BLaER1 treated with 17β-estradiol and CSF1 and Interleukin-3, amounts not matched to agents 10 nM and 100 nM (cell line): ENCODE measurements at regions not wholly inside any gene's neighbourhood (a gene's known extent, or its start where the extent isn't known, plus 50 kb on each side); places are given as distances from the start of the nearest gene placed in this dataset.

Experiments used
- H3K27ac ChIP-seq, 11 experiments: shearing (Covaris generic); formaldehyde crosslinking; 2 replicates each; pipeline ENCODE4 v1.8.1; 2022
- H3K27me3 ChIP-seq, 11 experiments: shearing (Covaris generic); formaldehyde crosslinking; 2 replicates each; pipeline ENCODE4 v1.8.1; 2022
- H3K36me3 ChIP-seq, 11 experiments: shearing (Covaris generic); formaldehyde crosslinking; 2 replicates each; pipeline ENCODE4 v1.8.1; 2022
- H3K4me1 ChIP-seq, 10 experiments: shearing (Covaris generic); formaldehyde crosslinking; 2 replicates each; pipeline ENCODE4 v1.8.1; 2022
- H3K4me2 ChIP-seq, 11 experiments: shearing (Covaris generic); formaldehyde crosslinking; 2 replicates each; pipeline ENCODE4 v1.8.1; 2022
- H3K4me3 ChIP-seq, 10 experiments: shearing (Covaris generic); formaldehyde crosslinking; 2 replicates each; pipeline ENCODE4 v1.8.1; 2022
- H3K9ac ChIP-seq, 11 experiments: shearing (Covaris generic); formaldehyde crosslinking; 2 replicates each; pipeline ENCODE4 v1.8.1; 2022
- H3K9me3 ChIP-seq, 11 experiments: shearing (Covaris generic); formaldehyde crosslinking; replicated peaks in 1 of 11; 2 replicates each; pipeline ENCODE4 v1.8.1; 2022
- H4K20me1 ChIP-seq, 11 experiments: shearing (Covaris generic); formaldehyde crosslinking; 2 replicates each; pipeline ENCODE4 v1.8.1; 2022
- Cebpa-rat ChIP-seq, 11 experiments: shearing (Covaris generic); IDR thresholded peaks; 2 replicates each; pipeline ENCODE4 v1.8.1; 2022

DNA sequence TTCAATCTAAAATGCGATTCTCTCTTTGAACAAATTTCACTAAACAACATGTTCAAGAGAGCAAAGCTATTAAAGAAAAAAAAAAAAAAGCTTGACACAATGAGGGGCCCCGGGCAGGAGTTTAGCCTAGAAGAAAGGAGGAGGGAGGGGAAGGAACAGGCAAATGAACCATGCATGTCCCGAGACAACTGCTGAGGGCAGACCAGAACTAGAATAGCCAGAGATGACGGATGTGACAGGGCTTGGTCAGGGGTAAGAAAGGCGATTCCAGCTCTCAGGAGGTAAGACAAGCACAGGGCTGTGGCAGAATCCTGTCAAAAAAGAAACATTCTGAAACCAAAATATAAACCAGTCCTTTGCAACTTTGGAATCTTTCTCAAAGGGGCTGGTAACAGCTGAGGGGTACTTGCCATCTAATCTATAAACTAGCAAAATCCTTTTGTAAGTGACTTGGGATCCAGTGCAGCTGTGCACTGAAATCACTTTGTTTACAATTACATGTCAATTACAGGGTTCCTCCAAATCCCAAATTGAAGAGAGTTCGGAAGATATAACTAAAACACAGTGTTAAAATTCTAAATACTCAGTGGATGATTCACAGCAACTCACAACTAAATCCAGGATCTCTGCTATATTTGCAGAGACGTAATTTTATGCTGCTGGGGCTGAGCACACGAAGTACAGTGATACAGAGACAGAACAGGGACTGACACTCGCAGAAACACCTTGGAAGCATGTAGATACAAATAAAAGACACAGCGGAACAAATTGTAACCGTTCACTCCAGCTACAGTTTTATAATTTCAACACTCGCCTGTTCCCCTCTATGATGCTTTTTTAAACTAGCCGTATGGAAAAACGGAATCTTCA lies 567.4 kb upstream of the ZFHX3 start:
- Histone ChIP-seq H4K20me1 (no peaks in the 10 kb centered on the region), H3K27ac (no peak overlapping the region), H3K27me3 (peaks cover 8 to 16% (median 10%) of the 10 kb centered on the region in 11 experiments; a peak in 19 of 22 replicates), H3K36me3 (no peaks in the 10 kb centered on the region), H3K4me1 (no peaks in the 10 kb centered on the region), H3K9me3 (no peaks in the 10 kb centered on the region), H3K9ac (no peak overlapping the region), H3K4me2 (no peak overlapping the region), H3K4me3 (no peak overlapping the region)
- no peak for TF ChIP-seq Cebpa-rat (IDR thresholded peaks at IDR 0.05)

DNA sequence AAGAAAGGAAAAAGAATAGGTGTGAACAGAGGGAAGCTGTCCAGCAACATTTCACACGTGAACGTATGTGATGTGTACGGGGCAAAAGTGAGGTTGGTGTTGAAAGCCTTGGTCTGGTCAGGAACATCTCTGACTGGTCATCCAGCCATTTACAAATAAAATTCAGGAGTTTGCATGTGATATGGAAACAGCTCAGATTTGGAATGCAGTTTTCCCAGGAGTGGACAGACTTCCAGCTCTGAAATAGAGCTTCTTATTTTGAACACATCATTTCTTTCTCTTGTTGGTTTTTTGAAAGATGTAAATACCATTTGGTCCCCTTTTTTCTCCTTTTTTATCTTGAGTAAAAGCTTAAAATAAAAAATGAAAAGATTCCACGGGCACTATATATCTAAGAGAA lies 566.2 kb upstream of the ZFHX3 start:
- H3K36me3 ChIP-seq, result no peaks in the 10 kb centered on the region
- no peaks in the 10 kb centered on the region for H4K20me1 ChIP-seq
- no peak for TF ChIP-seq Cebpa-rat (IDR thresholded peaks at IDR 0.05)
- no peak overlapping the region for H3K27ac ChIP-seq
- H3K4me1 ChIP-seq, result no peaks in the 10 kb centered on the region
- H3K9me3 ChIP-seq, result no peaks in the 10 kb centered on the region
- no peak overlapping the region for H3K9ac ChIP-seq
- H3K4me3 ChIP-seq, result no peak overlapping the region
- H3K27me3 ChIP-seq, result peaks cover 8 to 28% (median 22%) of the 10 kb centered on the region in 11 experiments; a peak in 19 of 22 replicates
- no peak overlapping the region for H3K4me2 ChIP-seq

DNA sequence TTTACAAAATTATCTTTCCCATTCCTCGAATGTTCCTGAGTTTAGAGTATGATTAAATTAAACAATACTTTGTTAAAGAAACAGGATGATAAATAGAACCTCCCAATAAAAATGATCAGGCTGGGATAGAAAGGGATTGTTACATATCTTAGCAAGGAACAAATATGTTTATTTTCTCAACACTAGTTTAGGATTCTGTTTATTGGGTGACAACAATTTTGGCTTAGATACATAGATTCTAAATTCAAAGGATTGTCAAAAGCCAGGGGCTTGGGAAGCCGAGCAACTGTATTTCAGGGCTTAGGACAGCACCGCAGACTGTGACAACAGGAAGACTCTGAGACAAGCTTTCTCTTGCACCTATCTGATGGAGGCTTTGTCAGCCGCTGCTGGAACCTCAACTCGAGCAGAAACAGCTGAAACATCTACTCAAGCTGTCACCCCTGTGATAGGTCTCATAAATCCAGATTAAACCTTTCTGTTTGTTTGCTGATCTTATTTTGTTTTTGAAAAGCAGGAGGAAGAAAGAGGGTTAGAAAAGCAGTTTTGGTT lies 562.8 kb upstream of the ZFHX3 start:
- no peak overlapping the region for H3K4me2 ChIP-seq
- no peaks in the 10 kb centered on the region for H3K36me3 ChIP-seq
- no peaks in the 10 kb centered on the region for H4K20me1 ChIP-seq
- no peaks in the 10 kb centered on the region for H3K4me1 ChIP-seq
- no peak overlapping the region for H3K27ac ChIP-seq
- no peak for TF ChIP-seq Cebpa-rat (IDR thresholded peaks at IDR 0.05)
- no peak overlapping the region for H3K4me3 ChIP-seq
- peaks cover 8 to 33% (median 23%) of the 10 kb centered on the region in 11 experiments; a peak in 19 of 22 replicates for H3K27me3 ChIP-seq
- no peaks in the 10 kb centered on the region for H3K9me3 ChIP-seq
- H3K9ac ChIP-seq, result no peak overlapping the region

DNA sequence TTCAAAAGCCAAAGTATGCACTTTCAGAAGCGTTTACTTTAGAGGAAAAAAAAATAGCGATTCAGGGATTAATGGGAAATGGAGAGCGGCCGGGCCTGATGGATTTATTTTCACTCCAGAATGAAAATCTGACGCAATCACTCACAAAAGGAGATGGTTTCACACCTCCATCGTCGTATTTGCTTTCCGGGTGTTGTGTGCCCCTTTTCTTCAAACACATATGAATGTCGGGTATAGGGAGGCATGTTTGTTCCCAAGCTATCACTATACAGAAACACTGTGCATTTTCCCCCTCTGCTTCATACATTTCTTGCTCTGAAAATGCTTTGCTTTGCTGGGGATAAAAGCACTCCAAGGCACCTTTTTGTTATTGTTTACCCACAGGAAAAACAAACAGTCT lies 562.2 kb upstream of the ZFHX3 start:
- Histone ChIP-seq H3K4me3 (no peak overlapping the region), H3K9ac (no peak overlapping the region), H3K9me3 (no peaks in the 10 kb centered on the region), H3K27me3 (peaks cover 8 to 33% (median 23%) of the 10 kb centered on the region in 11 experiments; a peak in 19 of 22 replicates), H3K4me2 (no peak overlapping the region), H4K20me1 (no peaks in the 10 kb centered on the region), H3K4me1 (no peaks in the 10 kb centered on the region), H3K27ac (no peak overlapping the region), H3K36me3 (no peaks in the 10 kb centered on the region)
- no peak for TF ChIP-seq Cebpa-rat (IDR thresholded peaks at IDR 0.05)

DNA sequence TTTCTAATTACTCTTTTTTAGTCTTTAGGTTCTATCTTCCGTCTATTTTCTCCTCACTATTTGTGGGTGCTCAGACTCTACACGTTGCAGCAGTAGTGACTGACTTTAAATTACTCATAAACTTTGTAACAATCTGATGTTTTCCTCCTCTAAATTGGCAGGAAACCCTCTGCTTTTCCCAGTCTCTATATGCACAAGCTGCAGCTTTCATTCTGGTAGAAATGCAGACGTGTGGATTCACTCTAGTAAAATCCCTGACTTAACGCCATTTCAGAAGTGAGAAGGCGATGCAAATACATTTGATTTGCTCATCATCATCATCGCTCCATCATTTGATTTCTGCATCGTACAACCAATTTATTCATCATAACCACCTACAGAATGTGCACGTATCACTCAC lies 561.0 kb upstream of the ZFHX3 start:
- Histone ChIP-seq H3K9ac (no peak overlapping the region), H3K4me3 (no peak overlapping the region), H4K20me1 (no peaks in the 10 kb centered on the region), H3K27me3 (peaks cover 8 to 33% (median 23%) of the 10 kb centered on the region in 11 experiments; a peak in 19 of 22 replicates), H3K27ac (no peak overlapping the region), H3K4me1 (no peaks in the 10 kb centered on the region), H3K36me3 (no peaks in the 10 kb centered on the region), H3K9me3 (no peaks in the 10 kb centered on the region), H3K4me2 (no peak overlapping the region)
- TF ChIP-seq Cebpa-rat (IDR thresholded peaks at IDR 0.05), result no peak

DNA sequence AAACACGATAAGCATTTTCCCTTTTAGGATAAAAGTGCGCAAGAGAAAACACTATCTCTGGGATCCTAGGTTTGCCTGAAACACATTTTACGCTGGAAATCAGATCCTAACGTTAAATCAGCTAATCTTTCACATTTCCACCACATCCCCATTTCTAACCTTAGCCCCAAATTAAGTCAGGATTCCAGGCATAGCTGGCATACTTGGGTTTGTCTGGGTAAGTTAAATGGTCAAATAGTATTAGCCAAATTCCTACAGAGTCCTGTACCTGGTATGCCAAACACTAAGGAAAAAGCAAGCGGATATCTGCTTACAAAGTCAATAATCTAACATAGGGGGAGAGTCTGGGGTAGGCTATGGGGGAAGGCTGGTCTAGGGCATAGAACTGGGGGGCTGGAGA lies 557.4 kb upstream of the ZFHX3 start:
- Histone ChIP-seq H3K36me3 (no peaks in the 10 kb centered on the region), H3K27ac (no peak overlapping the region), H3K9me3 (no peaks in the 10 kb centered on the region), H4K20me1 (no peaks in the 10 kb centered on the region), H3K4me1 (no peaks in the 10 kb centered on the region), H3K4me3 (no peak overlapping the region), H3K4me2 (no peak overlapping the region), H3K27me3 (peaks cover 0 to 19% (median 12%) of the 10 kb centered on the region in 11 experiments; a peak in 17 of 22 replicates), H3K9ac (no peak overlapping the region)
- no peak for TF ChIP-seq Cebpa-rat (IDR thresholded peaks at IDR 0.05)

DNA sequence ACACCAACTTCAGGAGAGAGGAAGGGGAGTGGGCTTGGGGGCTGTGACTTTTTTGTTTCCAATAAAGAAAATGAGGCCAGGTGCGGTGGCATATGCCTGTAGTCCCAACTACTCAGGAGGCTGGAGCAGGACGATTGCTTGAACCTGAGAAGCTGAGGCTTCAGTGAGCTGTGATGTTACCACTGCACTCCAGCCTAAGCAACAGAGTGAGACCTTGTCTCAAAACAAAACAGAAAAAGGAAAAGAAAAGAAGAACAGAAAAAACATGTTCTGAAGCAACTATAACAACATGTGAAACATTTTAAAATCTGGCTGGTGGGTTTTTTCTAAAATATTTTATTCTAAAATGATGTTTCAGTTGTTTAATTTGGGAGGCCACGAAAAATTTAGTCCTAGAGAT lies 554.0 kb upstream of the ZFHX3 start:
- H4K20me1 ChIP-seq, result no peaks in the 10 kb centered on the region
- no peaks in the 10 kb centered on the region for H3K27me3 ChIP-seq
- no peaks in the 10 kb centered on the region for H3K9me3 ChIP-seq
- TF ChIP-seq Cebpa-rat (IDR thresholded peaks at IDR 0.05), result no peak
- no peaks in the 10 kb centered on the region for H3K4me1 ChIP-seq
- no peak overlapping the region for H3K9ac ChIP-seq
- H3K36me3 ChIP-seq, result no peaks in the 10 kb centered on the region
- no peak overlapping the region for H3K27ac ChIP-seq
- H3K4me3 ChIP-seq, result no peak overlapping the region
- no peak overlapping the region for H3K4me2 ChIP-seq

DNA sequence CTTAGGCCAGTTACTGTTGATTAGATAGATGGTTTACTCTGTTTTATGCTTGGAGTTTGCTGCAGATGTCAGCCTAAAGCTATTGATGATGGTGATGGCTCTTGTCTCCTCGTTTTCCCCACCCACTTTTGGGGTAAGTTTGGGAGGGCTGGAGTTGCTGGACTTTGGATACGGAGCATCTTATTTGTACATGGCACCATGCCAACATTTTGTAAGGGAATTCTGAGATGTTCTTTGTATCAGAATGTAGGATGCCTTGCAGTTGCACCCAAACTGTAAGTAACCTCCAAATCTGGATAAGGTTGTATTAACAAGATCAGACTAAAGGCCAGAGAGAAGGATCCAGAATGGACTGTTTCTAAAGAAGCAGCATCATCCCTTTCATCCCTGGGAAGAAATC lies 551.9 kb upstream of the ZFHX3 start:
- Histone ChIP-seq H3K4me1 (no peaks in the 10 kb centered on the region), H3K4me3 (no peak overlapping the region), H3K9ac (no peak overlapping the region), H3K27ac (no peak overlapping the region), H3K36me3 (no peaks in the 10 kb centered on the region), H3K9me3 (no peaks in the 10 kb centered on the region), H3K4me2 (no peak overlapping the region), H3K27me3 (no peaks in the 10 kb centered on the region), H4K20me1 (no peaks in the 10 kb centered on the region)
- TF ChIP-seq Cebpa-rat (IDR thresholded peaks at IDR 0.05), result no peak

DNA sequence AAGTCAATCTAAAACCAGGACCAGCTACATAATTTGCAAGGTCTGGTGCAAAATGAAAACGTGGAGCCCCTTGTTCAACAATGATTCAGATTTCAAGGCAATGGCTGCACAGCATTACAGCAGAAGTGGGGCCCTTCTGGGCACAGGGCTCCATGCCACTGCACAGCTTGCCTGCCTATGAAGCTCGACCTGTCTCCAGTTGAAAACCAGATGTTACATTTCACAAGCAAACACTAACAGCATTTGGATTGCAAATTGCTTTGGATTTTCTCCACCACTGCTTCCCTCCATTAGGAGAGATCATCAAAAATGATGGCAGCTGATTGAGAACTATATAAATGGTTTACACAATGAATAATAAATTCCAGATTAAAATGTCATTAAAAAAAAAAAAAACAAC lies 551.4 kb upstream of the ZFHX3 start:
- TF ChIP-seq Cebpa-rat (IDR thresholded peaks at IDR 0.05), result no peak
- no peaks in the 10 kb centered on the region for H3K9me3 ChIP-seq
- H4K20me1 ChIP-seq, result no peaks in the 10 kb centered on the region
- no peaks in the 10 kb centered on the region for H3K4me1 ChIP-seq
- no peak overlapping the region for H3K4me3 ChIP-seq
- no peak overlapping the region for H3K4me2 ChIP-seq
- no peak overlapping the region for H3K9ac ChIP-seq
- H3K27ac ChIP-seq, result no peak overlapping the region
- no peaks in the 10 kb centered on the region for H3K36me3 ChIP-seq
- H3K27me3 ChIP-seq, result no peaks in the 10 kb centered on the region

DNA sequence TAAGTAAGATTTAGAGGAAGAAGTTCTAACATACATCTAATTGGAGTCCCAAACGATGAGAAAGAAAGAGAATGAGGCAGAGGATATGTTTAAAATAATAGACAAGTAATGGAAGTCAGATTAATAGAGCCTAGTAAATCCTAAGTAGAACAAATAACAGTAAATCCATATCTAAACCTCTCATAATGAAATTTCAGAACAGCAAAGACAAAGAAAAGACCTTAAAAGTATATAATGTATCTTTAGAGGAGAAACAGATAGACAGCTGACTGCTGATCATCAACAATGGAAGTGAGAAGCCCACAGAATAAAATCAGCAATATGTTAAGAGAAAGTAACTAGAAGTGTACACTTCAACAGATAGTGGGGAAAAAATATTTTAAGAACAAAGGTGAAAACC lies 536.2 kb upstream of the ZFHX3 start:
- H4K20me1 ChIP-seq, result no peaks in the 10 kb centered on the region
- peaks cover 0 to 15% (median 0%) of the 10 kb centered on the region in 11 experiments; a peak in 4 of 22 replicates for H3K9me3 ChIP-seq
- H3K4me2 ChIP-seq, result no peak overlapping the region
- H3K27ac ChIP-seq, result no peak overlapping the region
- no peak overlapping the region for H3K9ac ChIP-seq
- no peak for TF ChIP-seq Cebpa-rat (IDR thresholded peaks at IDR 0.05)
- H3K27me3 ChIP-seq, result no peaks in the 10 kb centered on the region
- no peak overlapping the region for H3K4me3 ChIP-seq
- no peaks in the 10 kb centered on the region for H3K36me3 ChIP-seq
- H3K4me1 ChIP-seq, result no peaks in the 10 kb centered on the region
